ENCODE measurements at regions not wholly inside any gene's neighbourhood (a gene's known extent, or its start where the extent isn't known, plus 50 kb on each side); places are given as distances from the start of the nearest gene placed in this dataset.

DNA sequence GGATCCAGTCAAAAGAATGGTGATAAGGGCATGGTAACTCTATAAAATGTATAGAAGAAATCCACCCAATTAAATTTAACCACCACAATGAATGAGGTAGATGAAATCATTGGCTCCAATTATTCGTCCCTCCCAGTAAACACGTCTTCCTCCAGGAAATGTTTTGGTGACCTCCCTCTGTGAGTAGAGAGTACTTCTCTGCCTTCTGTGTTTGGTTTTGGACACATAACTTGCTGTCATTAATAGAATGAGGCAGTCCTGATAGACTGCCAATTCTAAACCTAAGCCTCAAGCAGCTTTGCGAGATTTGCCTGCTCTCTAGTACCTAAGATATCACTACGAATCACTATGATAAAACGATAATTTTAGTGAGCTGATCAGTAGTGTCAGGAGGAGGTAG is 632.8 kb downstream of the HDGFL1 start:
- intact Hi-C loops (cut with micrococcal nuclease) = no loop called here

DNA sequence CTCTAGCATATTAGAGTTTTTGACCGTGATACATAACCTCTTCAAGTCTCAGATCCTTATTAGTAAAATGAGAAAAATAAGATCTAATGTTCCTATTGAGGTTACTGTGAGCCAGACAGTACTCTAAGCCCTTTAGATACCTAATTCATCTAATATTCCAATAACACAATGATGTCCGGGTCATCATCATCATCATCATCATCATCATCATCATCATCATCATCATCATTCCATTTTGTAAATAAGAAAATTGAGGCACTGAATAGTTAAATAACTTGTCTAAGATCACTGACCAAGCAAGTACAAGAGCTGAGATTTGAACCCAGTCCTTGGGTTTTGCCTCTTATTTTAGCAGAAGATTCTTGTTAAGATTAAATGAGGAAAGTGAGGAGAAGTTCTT is 643.0 kb downstream of the HDGFL1 start:
- intact Hi-C loops (cut with micrococcal nuclease) = no loop called here

DNA sequence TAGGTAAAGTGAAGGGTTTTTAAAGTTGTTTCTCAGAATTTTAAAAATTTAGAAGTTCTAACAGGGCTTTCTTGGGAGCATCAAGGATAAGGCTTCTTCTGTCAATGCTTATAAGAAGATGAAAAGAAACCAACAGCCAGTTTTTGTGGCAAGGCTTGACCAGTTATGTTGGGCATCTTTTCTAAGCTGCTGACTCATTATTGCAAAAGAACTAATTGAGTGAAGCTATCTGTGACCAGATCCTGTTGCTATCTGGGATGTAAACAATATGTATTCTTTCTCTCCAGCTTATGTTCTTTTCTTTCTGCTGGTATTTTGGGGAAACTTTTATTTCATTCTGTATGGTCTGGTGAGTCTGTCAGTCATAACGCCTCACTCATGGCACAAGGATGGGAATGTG is 643.8 kb downstream of the HDGFL1 start:
- intact Hi-C loops (cut with micrococcal nuclease) = no loop called here

DNA sequence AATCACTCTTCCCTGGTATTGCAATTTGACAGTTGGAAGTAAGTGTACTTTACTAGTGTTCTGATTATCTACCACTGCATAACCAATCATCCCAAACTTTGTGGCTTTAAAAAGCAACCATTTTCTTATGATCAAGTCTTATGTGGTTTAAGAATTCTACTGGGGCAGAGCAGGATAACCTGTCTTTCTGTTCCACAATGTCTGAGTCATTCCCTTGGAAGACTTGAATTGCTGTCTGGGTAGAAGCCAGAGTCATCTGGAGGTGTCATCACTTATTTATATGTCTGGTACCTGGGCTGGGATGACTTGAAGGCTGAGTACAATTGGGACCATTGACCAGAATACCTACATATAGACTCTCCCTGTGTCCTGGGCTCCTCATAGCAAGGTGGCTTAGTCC is 644.3 kb downstream of the HDGFL1 start:
- intact Hi-C loops (cut with micrococcal nuclease) = no loop called here

DNA sequence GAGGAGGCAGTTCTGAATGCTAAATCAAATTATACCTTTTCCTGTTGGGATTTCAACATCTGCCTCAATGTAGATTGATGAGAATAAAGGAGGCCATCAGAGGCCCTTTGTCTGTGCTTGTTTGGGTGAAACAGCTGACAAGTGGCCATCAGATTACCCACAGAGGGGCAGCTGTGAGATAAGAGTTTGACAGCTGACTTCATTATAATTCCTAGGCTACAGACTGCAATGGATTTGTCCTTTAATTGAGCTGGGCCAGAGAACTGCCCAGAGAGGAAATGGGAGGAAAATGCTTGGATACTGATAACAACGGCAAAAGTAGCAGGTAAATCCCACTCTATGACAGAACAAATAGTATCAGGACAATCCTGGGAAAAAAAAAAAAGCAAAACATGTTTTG is 649.4 kb downstream of the HDGFL1 start:
- intact Hi-C loops (cut with micrococcal nuclease) = no loop called here

DNA sequence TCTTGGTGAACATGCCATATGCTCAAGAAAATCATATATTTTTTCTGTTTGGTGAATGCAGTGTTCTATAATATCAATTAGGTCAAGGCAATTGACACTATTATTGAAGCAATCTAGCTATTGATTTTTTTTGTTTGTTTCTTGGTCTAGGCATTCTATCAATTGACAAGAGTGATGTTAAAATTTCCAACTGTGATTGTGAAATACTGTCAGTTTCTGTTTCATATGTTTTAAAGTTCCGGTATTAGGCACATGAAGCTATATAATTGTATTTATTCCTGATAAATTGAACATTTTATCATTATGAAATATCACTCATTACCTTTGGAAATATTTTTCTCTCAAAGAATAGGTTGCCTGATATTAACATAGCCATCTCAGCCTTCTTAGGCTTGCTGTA is 653.4 kb downstream of the HDGFL1 start:
- intact Hi-C loops (cut with micrococcal nuclease) = no loop called here

DNA sequence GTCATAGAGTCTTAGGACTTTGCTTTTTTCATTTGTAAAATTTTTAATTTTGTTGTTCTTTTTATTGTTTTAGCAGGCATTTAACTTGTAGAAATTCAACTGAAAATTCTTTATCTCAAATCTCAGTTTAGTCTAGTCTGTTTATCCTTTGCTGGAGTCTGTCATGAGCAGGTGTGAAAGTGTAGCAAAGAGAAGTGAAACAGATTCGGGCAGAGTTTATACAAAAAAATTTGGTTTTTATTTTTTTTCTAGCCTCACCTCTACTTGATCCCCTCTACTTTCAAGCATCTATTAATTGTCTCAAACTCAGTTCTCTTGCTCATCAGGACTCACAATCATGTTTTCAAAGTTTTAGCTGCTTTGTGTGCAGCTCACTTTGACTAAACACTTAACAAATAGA is 655.2 kb downstream of the HDGFL1 start:
- intact Hi-C loops (cut with micrococcal nuclease) = no loop called here

DNA sequence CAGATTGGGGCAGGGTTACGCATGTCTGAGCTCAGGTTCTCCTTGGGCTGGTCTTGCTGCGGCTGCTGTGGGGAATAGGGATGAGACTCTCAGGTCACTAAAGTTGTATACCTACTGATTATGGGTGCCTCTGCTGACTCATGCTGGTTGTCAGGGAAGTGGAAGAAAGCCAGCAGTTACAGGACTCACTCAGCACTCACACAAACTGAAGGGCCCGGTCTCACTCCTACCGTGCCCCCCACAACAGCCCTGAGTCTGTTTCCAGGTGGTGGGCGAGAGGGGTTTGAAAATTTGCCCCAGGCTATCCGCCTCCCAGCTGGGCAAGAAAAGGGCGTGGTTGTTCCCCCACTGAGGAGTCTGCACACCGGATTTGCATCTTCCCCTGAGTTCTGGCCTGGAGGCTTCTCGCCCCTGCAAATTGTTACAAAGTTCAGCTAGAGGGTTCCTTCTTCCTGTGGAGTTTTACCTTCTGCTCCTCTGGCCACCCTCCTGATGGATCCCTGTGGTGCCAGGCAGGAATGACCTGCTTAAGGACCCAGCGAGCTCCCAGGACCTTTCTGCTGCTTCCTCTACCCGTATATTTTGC is 659.2 kb downstream of the HDGFL1 start:
- intact Hi-C loops (cut with micrococcal nuclease) = no loop called here

DNA sequence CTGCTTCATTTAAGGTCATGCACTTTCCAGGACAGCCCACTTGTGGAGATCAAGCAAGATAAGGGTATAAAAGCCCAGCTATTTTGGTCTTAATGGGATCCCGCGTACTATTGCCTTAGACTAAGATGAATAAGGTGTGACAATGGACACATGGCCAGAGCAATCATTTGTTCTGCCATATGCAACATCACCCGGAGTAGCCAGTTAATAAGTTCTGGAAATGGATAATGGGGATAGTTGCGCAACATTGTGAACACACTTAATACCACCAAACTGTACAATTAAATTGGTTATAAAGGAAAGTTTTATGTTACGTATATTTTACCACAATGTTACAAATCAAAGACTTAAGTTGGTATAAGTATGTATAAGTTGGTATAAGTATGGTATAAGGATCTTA is 674.5 kb downstream of the HDGFL1 start:
- intact Hi-C loops (cut with micrococcal nuclease) = no loop called here

DNA sequence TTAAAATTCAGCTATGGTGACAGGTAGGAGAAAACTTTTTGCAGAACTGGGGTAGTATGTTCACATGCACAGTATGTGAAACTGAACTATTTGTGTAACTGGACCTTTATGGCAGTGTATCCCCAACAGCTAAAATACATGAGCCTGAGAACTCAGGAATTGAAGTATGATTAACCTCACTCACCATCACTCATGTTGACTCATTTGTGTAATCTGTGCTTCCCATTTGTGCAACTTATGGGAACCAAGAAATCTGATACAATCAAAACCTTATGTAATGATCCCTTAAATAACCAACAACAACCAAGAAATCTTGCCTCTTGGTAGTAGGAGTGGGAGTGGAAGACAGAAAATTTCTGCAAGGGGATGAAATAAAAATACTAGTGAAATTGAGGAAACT is 674.9 kb downstream of the HDGFL1 start:
- intact Hi-C loops (cut with micrococcal nuclease) = no loop called here

DNA sequence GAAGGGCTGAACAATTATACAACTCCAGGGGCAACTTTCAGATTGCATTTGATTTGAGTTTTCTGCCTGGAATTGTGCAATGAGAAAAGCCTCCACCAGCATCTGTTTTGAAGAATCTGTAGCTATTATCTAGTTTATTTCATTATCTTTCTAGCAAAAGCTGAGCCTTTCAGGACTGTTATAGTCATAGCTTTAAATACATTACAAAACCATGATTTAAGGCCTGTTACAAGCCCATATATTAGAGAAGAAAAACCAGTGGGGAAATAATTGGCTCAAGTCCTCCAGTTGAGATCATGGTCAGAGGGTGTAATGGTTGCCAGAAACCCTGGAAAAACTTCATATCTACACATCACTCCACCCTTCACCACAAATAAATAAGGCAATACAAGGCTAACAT is 676.2 kb downstream of the HDGFL1 start:
- intact Hi-C loops (cut with micrococcal nuclease) = no loop called here

DNA sequence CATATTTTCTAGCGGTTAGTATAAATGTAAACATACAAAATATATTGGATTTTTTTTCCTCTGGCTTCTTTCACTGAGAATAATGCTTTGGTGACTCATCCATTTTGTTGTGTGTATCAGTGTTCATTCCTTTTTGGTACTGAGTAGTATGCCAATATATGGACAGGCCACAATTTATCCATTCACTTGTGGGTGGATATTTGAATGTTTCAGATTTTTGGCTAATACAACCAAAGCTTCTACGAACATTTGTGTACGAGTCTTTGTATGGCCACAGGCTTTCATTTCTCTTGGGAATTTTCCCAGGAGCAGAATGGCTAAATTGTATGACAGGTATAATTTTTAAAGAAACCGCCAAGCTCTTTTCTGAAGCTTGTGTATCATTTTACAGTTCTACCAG is 677.5 kb downstream of the HDGFL1 start:
- intact Hi-C loops (cut with micrococcal nuclease) = no loop called here

DNA sequence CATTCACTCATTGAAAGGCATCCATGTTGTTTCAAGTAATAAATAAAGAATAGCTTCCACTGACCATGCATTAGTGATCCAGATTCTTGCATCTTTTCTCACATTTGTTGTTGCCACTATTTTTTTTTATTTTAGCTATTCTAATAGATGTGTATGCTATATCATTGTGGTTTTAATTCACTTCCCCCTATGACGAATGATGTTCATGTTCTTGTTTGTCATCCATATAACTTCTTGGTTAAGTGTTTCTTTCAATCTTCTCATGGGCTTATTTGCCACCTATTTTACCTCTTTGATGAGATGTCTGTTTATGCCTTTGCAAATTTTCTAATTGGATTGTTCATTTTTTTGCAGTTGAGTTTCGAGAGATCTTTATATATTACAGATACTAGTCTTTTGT is 681.2 kb downstream of the HDGFL1 start:
- intact Hi-C loops (cut with micrococcal nuclease) = no loop called here

DNA sequence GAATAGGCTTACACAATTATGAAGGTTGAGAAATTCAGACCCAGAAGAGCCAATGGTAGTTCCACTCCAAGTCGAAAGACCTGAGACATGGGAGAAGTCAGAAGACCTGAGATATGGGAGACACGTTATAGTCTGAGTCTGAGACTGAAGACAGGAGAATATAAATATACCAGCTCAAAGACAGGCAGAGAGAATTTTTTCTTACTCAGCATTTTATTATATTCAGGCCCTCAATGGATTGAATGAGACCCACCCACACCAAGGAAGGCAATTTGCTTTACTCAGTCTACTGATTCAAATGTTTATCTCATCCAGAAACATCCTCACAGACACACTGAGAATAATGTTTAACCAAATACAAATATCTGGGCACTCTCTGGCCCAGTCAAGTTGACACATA is 693.5 kb downstream of the HDGFL1 start:
- intact Hi-C loops (cut with micrococcal nuclease) = no loop called here

DNA sequence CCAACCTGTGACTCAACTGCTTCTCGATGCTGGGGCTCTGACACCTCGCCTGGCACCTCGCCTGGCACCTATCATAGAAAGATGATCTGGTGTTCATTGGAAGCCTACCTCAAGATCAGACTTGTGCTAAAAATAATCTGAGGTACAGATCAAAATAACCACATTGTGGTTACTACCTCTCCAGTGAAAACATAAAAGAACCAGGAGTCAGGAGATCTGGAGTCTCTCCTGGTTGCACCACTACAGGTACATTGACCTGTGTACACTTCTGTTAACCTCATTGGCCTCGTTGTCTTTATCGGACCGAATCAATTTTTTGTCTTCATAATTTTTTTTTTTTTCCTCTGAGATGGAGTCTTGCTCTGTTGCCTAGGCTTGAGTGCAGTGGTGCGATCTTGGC is 695.9 kb downstream of the HDGFL1 start:
- intact Hi-C loops (cut with micrococcal nuclease) = no loop called here

DNA sequence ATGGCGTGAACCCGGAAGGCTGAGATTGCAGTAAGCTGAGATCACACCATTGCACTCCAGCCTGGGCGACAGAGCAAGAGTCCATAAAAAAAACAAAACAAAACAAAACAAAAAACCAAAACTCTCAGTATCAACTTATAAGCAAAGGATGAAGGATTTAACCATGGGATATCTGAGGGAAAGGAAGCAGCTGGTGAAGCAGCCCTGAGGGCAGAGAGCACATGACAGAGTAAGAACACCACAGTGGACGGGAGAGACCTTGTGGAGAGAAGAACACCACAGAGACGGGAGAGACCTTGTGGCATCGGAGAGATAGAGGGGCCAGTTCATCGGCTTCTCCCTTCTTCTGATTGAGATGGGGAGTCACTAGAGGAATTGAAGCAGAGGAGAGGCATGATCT is 697.2 kb downstream of the HDGFL1 start:
- intact Hi-C loops (cut with micrococcal nuclease) = no loop called here

DNA sequence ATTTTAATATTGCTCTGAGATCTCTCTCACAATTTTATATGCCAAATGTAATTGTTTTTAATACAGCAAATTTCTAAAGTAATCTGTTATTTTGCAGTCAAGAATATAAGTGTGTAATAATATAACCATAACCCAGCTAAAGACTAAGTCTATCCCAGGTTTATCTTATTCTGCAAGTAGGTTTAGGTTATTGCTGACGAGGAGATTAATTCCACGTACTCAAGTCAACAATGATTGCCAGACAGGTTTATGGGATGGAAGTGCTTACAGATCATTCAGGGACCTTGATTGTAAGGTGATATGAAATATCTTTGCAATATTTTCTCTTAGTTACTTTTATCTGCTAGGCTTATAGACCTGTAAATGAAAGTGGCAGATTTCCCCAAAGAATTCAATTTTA is 698.3 kb downstream of the HDGFL1 start:
- intact Hi-C loops (cut with micrococcal nuclease) = no loop called here

DNA sequence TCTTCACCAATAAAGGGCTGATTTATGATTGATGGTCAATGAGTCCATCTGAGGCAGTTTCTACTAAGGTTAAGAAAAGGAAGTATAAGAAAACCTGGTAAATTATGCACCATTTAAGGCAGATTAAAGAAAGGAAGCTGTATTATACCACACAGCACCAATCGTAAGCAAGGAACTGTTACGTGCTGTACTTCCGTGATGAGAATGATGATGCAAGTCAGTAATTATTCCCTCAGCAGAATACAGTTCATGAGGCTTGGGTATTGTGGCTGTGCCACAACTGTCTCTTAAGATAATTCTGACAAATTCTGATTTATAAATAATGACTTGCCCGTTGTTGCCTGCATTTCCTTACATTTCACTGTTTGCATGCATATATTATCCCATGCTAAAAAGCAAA is 699.0 kb downstream of the HDGFL1 start:
- intact Hi-C loops (cut with micrococcal nuclease) = no loop called here

DNA sequence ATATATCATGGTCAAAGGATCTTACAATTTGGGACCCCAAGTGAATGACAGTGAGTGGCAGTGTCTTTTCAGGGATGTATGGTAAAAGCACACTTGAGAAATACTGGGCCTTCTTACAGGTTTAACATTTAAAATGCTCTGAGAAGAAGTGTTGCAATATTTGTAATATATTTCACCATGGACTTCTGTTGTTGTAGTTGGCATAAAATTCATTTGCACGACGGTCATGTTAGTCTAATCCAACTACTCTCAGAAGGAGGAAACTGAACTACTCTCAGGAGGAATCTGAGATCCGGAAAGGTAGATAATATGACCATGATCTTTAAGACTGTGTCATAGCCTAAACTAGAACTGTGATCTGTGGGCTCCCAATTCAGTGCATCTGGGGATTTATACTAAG is 700.1 kb downstream of the HDGFL1 start:
- intact Hi-C loops (cut with micrococcal nuclease) = no loop called here

DNA sequence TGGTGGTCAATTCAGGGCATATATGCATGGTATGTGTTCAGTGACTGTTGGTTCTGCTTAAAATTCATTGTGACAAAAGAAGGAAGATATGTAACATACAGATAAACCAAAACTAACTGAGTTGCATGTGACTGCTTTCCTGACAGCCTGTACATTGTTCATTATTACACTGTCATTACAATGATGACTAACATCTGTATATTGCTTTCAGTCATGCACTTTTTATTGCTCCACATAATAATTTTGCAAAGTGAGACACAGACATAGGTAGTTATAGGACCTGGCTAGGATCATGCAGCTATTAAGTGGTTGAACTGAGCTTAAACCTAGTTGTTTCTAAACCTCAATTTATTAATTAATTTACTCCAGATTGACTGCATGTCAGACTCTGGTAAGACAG is 703.2 kb downstream of the HDGFL1 start:
- intact Hi-C loops (cut with micrococcal nuclease) = no loop called here

DNA sequence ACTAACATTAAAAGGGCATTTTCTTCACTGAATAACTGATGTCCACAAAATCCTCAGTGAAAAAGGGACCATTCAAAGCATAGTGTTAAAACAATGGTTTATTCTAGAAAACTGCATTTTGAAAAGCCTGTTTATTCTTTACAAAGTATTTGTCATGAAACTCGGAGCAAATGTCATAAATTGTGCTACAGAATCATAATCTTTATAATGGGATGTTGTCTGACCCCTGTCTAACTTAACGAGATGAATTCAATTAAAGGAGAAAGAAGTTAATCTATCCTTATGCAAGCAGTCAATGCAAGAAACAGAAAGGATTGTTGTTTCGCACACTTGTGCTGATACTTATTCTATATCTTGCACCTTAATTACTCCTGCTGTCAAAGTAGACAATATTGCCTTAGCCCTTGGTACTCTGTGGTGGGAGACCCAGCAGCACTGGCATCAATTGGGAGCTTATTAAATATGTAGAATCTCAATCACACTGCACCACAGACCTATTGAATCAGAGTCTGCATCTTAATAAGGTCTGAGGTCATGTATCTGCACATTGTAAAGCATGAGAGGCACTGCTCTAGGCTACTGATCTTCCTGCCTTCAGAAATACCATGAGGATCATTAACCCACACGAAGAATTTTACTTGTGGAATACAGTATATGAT is 708.3 kb downstream of the HDGFL1 start:
- intact Hi-C loops (cut with micrococcal nuclease) = no loop called here

DNA sequence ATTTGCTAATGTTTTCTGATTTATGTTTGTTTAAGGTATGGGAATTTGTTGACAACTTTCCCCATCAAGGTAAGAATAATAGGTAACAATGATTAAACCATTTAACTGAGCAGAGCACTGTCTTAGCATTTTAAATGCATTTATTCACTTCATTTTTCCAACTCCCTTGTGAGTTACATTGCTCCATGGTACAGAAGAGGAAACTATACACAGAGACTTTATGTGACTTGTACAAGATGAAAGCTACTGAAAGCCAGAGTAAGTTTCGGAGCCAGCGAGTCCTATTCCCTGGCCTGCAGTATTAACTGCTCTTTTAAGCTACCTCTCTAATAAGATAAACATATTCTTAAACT is 708.8 kb downstream of the HDGFL1 start:
- intact Hi-C loops (cut with micrococcal nuclease) = no loop called here

DNA sequence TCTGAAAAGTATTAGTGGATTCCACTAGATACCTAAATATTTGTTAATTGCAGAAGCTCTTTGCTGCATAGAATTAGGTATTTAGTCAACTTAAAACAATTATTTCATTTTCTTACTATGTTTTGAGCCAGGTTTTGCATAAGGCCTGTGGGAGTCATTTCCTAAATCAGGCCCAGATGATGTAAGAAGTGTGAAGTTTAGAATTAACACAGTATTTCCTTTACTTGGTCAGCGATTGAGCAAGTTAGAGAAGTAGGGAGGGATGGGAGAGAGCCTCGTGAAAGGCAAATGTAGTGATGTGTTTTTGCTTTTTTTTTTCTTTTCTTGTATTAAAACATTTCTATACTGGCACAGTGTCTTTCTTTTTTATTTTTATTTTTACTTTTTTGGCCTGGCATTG is 711.1 kb downstream of the HDGFL1 start:
- intact Hi-C loops (cut with micrococcal nuclease) = no loop called here

All from T-helper 1 cell treated with Interleukin-12 subunit alpha and Interleukin-12 subunit beta and Interleukin-4 antibody, amounts not matched to agents 30 ng/mL and 1 ng/mL, for 36 hours (primary cell).